HAP-1 (cell line): ENCODE measurements at regions not wholly inside any gene's neighbourhood (a gene's known extent, or its start where the extent isn't known, plus 50 kb on each side); places are given as distances from the start of the nearest gene placed in this dataset.
"Not testable (repeated sequence)": the region's sequence is repeated elsewhere in the genome, so short reads cannot be mapped to it uniquely, and the experiment has no call there.

Source experiments
- DNase-seq, 2 experiments: peaks; one replicate each; pipeline ENCODE4 v3.0.0-alpha.2; 2016 to 2020; ENCODE audit warnings: low spot score in 2 of 2
- H3K27me3 ChIP-seq: fragments of 250-450 bp; sonication (Bioruptor Pico); 2 replicates; pipeline ENCODE4 v1.5.1; 2020; ENCODE audit warnings: low read depth, mild to moderate bottlenecking, moderate library complexity
- H3K36me3 ChIP-seq: fragments of 250-450 bp; sonication (Bioruptor Pico); replicated peaks from 2 replicates; pipeline ENCODE4 v1.5.1; 2020; ENCODE audit warnings: mild to moderate bottlenecking
- H3K4me1 ChIP-seq: fragments of 250-450 bp; sonication (Bioruptor Pico); 2 replicates; pipeline ENCODE4 v1.5.1; 2020; ENCODE audit warnings: mild to moderate bottlenecking
- H3K4me3 ChIP-seq: fragments of 250-450 bp; sonication (Bioruptor Pico); 2 replicates; pipeline ENCODE4 v1.5.1; 2020; ENCODE audit warnings: mild to moderate bottlenecking, moderate library complexity
- H3K9me3 ChIP-seq: fragments of 250-450 bp; sonication (Bioruptor Pico); 2 replicates; pipeline ENCODE4 v1.5.1; 2020; ENCODE audit warnings: mild to moderate bottlenecking, moderate library complexity
- in situ Hi-C: fragments of 300-500 bp; cut with MboI; formaldehyde crosslinking; loops from 3 replicates; pipeline ENCODE4 v1.14.3; 2020; ENCODE audit warnings: low sequenced_read_pairs, inconsistent platforms, mixed read lengths

DNA sequence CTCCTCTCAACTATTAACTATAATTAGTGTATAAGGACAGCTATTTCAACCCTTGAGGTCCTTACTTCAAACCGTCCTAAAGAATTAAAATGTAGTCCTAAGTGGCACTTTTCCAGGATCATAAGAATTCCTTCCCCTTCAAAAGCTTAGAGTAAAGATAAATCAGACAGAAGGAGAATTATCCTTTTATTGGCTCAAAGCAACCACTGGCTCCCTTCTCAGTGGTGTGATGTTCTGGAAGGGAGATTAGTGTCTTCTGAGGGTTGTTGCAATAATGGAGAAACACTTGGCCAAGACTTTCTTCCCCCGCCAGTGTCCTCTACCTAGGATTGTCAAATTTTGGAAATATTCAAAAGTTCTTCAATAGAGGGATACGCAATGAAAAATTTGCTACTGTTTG is 89.1 kb upstream of the PLEKHG1 start:
- Histone ChIP-seq H3K36me3 (no peaks in the 10 kb centered on the region), H3K27me3 (no peaks in the 10 kb centered on the region), H3K4me1 (peaks cover 7% of the 10 kb centered on the region), H3K4me3 (no peak overlapping the region), H3K9me3 (peaks cover 3% of the 10 kb centered on the region; the same call in 1 of the 2 replicates)
- DNase-seq: no peak
- in situ Hi-C loops: no loop called here

DNA sequence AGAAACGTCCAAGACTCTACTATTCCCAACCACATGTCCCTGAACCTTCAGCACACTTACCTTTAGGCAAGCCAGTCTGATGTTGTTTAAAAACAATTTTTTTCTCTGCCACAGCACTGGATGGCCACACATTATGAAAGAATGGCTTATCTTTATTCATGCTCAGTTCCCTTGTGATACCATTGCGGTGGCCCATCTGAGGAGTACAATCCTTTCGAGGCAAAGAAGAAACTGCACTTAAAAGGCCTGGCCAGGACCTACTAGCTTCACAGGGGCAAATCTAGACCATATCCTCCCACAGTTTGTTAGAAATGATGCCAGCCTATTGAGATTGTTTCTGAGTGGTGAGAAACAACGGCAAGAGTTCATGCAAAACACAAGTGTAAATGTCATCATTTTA is 88.4 kb upstream of the PLEKHG1 start:
- in situ Hi-C loops: no loop called here
- no peak for DNase-seq

DNA sequence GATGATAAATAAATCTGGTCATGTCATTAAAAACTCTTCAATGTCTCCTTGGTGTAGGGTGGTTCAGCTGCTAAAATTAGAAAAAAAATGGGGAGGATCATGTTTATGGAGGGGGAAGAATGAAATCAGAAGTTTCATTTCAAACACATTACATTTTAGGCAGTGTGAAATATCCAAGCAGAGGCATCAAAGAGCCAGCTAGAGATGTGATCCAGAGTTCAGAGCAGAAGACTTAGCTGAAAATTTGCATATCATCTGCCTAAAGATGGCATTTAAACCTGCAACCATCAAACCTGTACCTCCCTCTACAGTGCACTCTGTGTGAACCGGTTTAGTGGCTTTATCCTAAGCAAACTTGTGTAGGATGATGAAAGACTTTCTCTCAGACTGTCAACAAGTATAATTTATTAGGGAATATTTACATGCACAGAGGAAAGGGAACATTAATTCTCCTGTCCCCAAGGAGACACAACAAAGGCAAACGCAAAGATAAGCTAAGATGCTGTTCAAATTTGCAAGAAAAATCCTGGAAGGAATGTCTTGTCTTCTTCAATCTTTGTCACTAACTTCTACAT is 84.8 kb upstream of the PLEKHG1 start:
- Histone ChIP-seq H3K9me3 (peaks cover 3% of the 10 kb centered on the region; the same call in 1 of the 2 replicates), H3K36me3 (no peaks in the 10 kb centered on the region), H3K4me1 (peaks cover 6% of the 10 kb centered on the region), H3K4me3 (no peak overlapping the region), H3K27me3 (no peaks in the 10 kb centered on the region)
- in situ Hi-C loops: no loop called here
- no peak for DNase-seq

More for the DNA sequence above, 88.4 kb upstream of the PLEKHG1 start:
- H3K36me3 ChIP-seq: no peaks in the 10 kb centered on the region
- peaks cover 6% of the 10 kb centered on the region for H3K4me1 ChIP-seq
- H3K4me3 ChIP-seq: no peak overlapping the region
- H3K27me3 ChIP-seq: no peaks in the 10 kb centered on the region
- H3K9me3 ChIP-seq: peaks cover 3% of the 10 kb centered on the region; the same call in 1 of the 2 replicates

DNA sequence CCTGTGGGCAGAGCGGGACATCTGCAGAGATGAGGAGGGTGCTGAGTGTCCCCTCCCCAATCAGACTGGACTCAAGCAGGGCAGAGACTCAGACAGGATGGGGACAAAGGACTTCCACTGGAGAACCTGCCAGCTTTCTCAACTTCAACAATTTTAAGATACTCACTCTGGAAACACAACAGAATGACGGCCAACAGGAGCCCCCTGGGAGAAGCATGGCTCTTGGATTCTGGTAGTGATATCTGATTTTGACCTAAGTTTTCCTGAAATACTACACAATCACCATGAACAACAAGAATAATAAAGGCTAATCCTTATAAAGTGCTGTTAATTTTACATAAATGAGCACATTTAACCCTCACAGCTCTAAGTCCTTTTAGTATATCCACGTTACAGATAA is 83.5 kb upstream of the PLEKHG1 start:
- Histone ChIP-seq H3K4me3 (no peak overlapping the region), H3K4me1 (peaks cover 15% of the 10 kb centered on the region), H3K27me3 (no peaks in the 10 kb centered on the region), H3K9me3 (peaks cover 3% of the 10 kb centered on the region; the same call in 1 of the 2 replicates), H3K36me3 (no peaks in the 10 kb centered on the region)
- in situ Hi-C loops: no loop called here
- no peak for DNase-seq

DNA sequence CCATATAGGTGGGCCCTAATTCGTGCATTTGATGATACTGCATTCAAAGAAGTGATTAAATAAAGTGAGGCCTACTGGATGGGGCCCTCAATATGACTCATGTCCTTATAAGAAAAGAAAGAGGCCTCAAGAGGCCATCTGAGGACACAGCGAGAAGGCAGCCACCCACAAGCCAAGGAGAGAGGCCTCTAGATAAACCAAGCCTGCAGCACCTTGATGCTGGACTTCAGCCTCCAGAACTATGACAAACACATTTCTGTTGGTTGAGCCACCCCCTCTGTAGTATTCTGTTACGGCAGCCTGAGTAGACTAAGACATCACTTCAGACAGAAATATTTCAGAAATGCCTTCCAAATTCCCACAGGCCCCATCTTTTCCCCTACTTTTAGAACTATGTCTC is 82.5 kb upstream of the PLEKHG1 start:
- in situ Hi-C loops: no loop called here
- no peaks in the 10 kb centered on the region for H3K9me3 ChIP-seq
- H3K36me3 ChIP-seq: no peaks in the 10 kb centered on the region
- H3K27me3 ChIP-seq: no peaks in the 10 kb centered on the region
- no peak overlapping the region for H3K4me3 ChIP-seq
- peaks cover 15% of the 10 kb centered on the region for H3K4me1 ChIP-seq
- DNase-seq: no peak

DNA sequence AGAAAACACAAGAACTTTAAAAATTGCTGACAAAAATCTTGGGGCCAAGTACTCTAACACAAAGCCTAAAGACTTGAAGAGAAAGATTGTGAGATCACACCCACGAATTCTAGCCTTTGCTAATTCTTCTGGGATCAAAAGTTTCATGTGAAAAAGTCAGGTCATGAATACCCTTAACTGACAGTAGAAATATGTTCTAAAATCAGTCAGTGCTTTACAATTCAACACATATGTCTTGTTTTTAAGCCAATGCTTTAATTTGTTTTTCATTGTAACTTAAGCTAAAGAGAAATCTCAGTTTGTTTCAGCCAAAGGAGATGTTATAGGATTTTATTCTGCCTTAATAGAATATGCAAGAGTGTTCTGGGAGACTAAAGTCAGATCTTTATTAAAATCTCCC is 78.2 kb upstream of the PLEKHG1 start:
- H3K4me1 ChIP-seq: peaks cover 9% of the 10 kb centered on the region
- no peaks in the 10 kb centered on the region for H3K9me3 ChIP-seq
- DNase-seq: no peak
- no peaks in the 10 kb centered on the region for H3K27me3 ChIP-seq
- H3K36me3 ChIP-seq: no peaks in the 10 kb centered on the region
- in situ Hi-C loops: no loop called here
- no peak overlapping the region for H3K4me3 ChIP-seq

DNA sequence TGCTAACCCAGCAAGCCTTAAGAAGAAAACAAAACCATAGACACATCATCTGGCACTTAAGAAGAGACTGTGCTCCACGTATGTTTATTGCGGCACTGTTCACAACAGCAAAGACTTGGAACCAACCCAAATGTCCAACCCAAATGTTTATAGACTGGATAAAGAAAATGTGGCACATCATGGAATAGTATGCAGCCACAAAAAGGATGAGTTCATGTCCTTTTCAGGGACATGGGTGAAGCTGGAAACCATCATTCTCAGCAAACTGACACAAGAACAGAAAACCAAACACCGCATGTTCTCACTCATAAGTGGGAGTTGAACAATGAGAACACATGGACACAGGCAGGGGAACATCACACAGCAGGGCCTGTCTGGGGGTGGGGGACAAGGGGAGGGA is 76.5 kb upstream of the PLEKHG1 start:
- H3K4me1 ChIP-seq, DNase-seq, H3K9me3 ChIP-seq, H3K4me3 ChIP-seq, in situ Hi-C loops, H3K36me3 ChIP-seq, H3K27me3 ChIP-seq: not testable (repeated sequence)

DNA sequence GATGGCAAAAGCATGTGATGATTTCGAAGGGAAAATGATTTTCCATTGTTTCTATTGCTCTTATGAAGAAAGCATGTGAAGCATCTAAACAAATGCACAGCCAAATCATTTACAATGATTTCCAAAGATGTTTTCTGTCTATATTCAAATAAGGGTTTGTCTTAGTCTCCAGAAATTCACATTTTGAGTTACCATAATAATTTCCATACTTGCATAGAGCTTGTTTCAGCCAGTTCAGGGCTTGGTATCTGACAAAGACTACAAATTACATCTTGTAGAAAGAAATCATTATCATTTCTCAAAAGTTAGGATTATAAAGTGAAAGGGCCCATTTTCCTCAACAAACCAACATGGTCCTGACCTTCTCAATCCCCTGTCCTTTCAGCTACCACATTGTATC is 74.4 kb upstream of the PLEKHG1 start:
- peaks cover 8% of the 10 kb centered on the region for H3K4me1 ChIP-seq
- H3K27me3 ChIP-seq: no peaks in the 10 kb centered on the region
- H3K4me3 ChIP-seq: no peak overlapping the region
- no peaks in the 10 kb centered on the region for H3K36me3 ChIP-seq
- H3K9me3 ChIP-seq: no peaks in the 10 kb centered on the region
- DNase-seq: no peak
- in situ Hi-C loops: no loop called here

DNA sequence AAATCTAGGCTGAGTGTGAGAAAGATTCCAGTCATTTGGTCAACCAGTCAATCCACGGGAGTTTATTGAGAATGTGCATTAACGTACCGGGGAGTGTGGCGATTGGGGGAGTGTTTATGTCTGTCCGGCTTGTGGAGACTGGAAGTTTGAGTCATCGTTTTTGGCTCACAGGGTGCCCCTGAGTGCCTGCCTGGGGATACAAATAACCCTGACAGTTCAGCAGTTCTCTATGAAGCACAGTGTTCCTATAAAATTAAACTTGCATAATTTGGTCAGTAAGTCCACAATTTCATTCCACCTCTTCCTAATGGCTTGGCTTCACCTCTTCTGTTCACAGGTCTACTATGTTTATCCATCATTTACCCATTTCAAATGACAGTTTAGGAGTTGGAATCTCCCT is 72.6 kb upstream of the PLEKHG1 start:
- in situ Hi-C loops: no loop called here
- Histone ChIP-seq H3K4me3 (no peak overlapping the region), H3K9me3 (no peaks in the 10 kb centered on the region; the same call in 1 of the 2 replicates), H3K4me1 (no peaks in the 10 kb centered on the region), H3K27me3 (no peaks in the 10 kb centered on the region), H3K36me3 (no peaks in the 10 kb centered on the region)
- DNase-seq: no peak

DNA sequence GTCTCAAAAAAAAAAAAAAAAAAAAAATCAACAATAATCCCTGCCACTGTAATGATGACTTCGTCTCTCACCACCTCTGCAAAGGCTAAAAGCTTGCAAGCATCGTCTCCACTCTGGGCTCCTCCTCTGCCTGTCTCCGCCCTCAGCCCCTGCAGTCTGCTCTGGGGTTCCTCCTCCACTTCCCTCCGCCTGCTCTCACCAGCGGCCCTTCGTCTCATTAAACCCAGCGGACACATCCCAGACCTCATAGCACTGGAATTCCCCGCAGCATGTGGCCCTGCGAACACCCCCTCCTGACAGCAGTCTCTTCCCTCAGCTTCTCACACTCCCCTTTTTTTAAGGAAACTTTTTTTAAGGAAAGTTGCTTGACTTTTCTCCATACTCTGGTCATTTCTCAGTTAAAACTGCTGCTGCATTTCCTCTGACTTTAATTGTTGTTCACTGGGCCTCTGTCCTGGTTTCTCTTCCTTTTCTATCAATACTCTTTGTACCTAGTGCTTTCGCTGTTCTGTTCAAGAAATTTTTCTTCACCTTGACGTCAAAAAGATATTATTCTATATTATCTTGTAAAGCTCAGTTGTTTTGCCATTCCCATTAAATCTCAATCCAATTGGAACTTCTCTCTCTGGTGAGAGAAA is 70.9 kb upstream of the PLEKHG1 start:
- in situ Hi-C loops: no loop called here
- Histone ChIP-seq H3K9me3 (no peaks in the 10 kb centered on the region; the same call in 1 of the 2 replicates), H3K4me1 (no peaks in the 10 kb centered on the region), H3K4me3 (no peak overlapping the region), H3K36me3 (no peaks in the 10 kb centered on the region), H3K27me3 (no peaks in the 10 kb centered on the region)
- peak; percentile 29 to 65 for DNase-seq

DNA sequence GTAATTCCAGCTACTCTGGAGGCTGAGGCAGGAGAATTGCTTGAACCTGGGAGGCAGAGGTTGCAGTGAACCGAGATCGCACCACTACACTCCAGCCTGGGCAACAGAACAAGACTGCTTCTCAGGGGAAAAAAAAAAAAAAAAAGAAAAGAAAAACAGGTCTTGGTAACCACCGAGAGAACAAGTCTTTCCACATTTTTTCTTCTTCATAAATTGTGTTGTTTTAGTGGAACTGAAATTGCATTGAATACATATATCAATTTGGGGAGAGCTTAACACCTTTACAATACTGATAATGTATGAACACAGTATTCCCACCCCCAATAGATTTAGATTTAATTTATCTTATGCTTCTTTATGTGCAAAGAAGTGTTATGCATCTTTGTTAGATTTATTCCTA is 70.0 kb upstream of the PLEKHG1 start:
- in situ Hi-C loops: no loop called here
- no peak for DNase-seq
- Histone ChIP-seq H3K36me3 (no peaks in the 10 kb centered on the region), H3K4me1 (no peaks in the 10 kb centered on the region), H3K9me3 (no peaks in the 10 kb centered on the region; the same call in 1 of the 2 replicates), H3K27me3 (no peaks in the 10 kb centered on the region), H3K4me3 (no peak overlapping the region)

DNA sequence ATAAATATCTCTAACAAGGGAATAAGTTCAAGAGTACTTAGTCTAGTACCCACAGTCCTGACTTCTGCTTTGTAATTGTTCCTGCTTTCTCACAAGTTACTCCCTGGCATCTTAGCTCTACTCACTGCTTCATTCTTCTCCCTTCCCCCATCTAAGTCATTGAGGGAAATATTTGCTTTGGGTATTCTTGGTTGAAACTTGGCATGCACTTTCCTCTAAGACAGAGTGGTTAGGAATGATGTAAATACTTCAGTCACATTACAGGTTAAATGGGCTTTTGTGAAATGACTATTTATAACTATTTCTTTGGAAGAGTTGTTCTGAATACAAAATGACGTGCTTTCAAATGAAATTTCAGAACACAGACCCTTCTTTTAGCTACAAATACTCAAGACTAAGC is 67.7 kb upstream of the PLEKHG1 start:
- Histone ChIP-seq H3K9me3 (no peaks in the 10 kb centered on the region; the same call in none of the 2 replicates), H3K4me1 (peaks cover 7% of the 10 kb centered on the region), H3K36me3 (no peaks in the 10 kb centered on the region), H3K27me3 (no peaks in the 10 kb centered on the region), H3K4me3 (no peak overlapping the region)
- in situ Hi-C loops: no loop called here
- DNase-seq: no peak

DNA sequence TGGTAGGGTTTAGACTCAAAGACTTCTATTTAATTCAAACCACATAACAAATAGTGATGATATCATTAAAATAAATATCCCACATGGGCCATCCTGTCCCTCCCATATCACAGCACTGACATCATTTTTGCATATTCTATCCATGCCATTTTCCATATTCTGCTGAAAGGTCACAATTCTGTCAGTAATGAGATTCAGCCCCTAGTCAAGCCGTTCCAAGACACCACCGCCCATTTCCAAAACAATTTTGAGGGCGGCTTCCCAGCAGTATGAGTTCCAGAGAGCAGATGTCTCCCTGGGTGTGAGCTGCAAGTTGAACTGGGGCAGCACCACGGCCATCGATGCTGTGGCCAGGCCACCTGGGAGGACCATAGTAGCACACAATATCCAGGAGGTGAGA is 65.1 kb upstream of the PLEKHG1 start:
- Histone ChIP-seq H3K4me1 (peaks cover 7% of the 10 kb centered on the region), H3K36me3 (no peaks in the 10 kb centered on the region), H3K9me3 (no peaks in the 10 kb centered on the region; the same call in none of the 2 replicates), H3K4me3 (no peak overlapping the region), H3K27me3 (no peaks in the 10 kb centered on the region)
- in situ Hi-C loops: no loop called here
- DNase-seq: no peak

DNA sequence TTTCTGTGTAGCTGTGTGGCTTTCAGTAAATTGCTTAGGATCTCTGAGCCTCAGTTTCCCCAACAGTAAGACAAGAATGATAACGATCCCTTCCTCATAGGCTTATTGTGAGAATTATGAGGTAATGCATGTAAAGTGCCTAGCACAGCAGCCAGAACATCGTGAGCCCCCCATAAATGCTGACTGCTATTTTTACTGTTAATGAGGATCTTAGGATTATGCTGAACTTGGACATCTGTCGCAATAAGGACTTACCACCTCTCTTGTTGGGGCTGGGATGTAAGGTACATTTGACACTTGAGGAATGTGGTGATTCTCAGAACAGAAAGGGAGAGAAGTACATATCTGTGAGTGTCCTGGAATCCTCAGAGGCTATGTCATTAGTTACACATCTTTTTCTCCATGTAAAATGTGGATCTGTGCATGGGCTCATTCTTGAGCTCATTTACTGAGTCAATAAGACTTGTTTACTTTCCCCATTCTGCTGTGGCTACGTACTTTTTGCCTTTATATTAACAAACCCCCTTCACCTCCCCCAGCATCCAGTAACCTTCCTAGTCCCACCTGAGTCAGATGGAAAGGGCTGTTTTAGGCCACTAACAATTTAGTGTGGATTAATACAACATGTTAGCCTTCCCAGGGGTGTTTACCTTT is 64.4 kb upstream of the PLEKHG1 start:
- Histone ChIP-seq H3K36me3 (no peaks in the 10 kb centered on the region), H3K4me3 (no peak overlapping the region), H3K27me3 (no peaks in the 10 kb centered on the region), H3K9me3 (no peaks in the 10 kb centered on the region; the same call in none of the 2 replicates), H3K4me1 (peaks cover 7% of the 10 kb centered on the region)
- DNase-seq: no peak
- in situ Hi-C loops: no loop called here
